ENCODE measurements at regions not wholly inside any gene's neighbourhood (a gene's known extent, or its start where the extent isn't known, plus 50 kb on each side); places are given as distances from the start of the nearest gene placed in this dataset.

DNA sequence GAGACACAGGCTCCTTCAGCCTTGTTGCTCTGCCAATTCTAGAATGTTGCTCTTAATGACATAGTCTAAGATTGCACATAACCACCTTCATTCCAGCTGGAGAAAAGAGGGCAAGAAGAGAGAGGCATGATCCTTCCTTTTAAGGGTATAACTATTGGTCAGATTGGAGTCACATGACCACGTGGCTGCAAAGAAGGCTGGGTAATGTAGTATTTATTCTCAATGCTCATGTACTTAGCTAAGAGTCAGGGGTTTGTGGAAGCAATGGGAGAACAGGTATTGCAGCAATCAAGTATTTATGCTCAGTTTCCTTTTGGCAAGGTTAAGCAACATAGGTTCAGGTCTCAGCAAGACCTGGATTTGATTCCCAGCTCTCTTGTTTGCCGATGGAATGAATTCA is 298.8 kb upstream of the TBX3 start:
- DNase-seq (ENCODE audit: low read depth in 1 of 2, low spot score in 1 of 2) = peak in 1 of 2 experiments; percentile 45
- Histone ChIP-seq H3K27ac (no peak overlapping the region), H3K4me3 (no peak overlapping the region), H3K4me2 (no peak overlapping the region), H3K4me1 (peaks cover under 1% of the 10 kb centered on the region; the same call in 2 of the 3 replicates), H3K9me3 (no peaks in the 10 kb centered on the region)
- TF ChIP-seq, protein P1, sequence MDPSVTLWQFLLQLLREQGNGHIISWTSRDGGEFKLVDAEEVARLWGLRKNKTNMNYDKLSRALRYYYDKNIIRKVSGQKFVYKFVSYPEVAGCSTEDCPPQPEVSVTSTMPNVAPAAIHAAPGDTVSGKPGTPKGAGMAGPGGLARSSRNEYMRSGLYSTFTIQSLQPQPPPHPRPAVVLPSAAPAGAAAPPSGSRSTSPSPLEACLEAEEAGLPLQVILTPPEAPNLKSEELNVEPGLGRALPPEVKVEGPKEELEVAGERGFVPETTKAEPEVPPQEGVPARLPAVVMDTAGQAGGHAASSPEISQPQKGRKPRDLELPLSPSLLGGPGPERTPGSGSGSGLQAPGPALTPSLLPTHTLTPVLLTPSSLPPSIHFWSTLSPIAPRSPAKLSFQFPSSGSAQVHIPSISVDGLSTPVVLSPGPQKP (IDR thresholded peaks at IDR 0.05; ENCODE audit: low read depth, low read length) = no peak
- no peak for TF ChIP-seq ESRRA (IDR thresholded peaks at IDR 0.05; ENCODE audit: borderline replicate concordance, low read length)
- TF ChIP-seq, protein P2, sequence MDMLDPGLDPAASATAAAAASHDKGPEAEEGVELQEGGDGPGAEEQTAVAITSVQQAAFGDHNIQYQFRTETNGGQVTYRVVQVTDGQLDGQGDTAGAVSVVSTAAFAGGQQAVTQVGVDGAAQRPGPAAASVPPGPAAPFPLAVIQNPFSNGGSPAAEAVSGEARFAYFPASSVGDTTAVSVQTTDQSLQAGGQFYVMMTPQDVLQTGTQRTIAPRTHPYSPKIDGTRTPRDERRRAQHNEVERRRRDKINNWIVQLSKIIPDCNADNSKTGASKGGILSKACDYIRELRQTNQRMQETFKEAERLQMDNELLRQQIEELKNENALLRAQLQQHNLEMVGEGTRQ (IDR thresholded peaks at IDR 0.05) = peak; percentile 67
- no peak for TF ChIP-seq KDM5A (IDR thresholded peaks at IDR 0.05)
- ATAC-seq = peak; percentile 39 to 84; a peak in 3 of 6 replicates
- 10% methylated on average over 2 of the region's 2 CpGs for WGBS (ENCODE audit: missing lambda C conversion rate)
- CTCF ChIA-PET = interaction anchor here (0.9 to 1.4 kb wide), 2 partner anchors 9 to 27 kb away, joined by 3 to 4 read pairs; no protein-coding TSS in a partner anchor
- POLR2A ChIA-PET = no interaction called here
- FAIRE-seq = no peak

DNA sequence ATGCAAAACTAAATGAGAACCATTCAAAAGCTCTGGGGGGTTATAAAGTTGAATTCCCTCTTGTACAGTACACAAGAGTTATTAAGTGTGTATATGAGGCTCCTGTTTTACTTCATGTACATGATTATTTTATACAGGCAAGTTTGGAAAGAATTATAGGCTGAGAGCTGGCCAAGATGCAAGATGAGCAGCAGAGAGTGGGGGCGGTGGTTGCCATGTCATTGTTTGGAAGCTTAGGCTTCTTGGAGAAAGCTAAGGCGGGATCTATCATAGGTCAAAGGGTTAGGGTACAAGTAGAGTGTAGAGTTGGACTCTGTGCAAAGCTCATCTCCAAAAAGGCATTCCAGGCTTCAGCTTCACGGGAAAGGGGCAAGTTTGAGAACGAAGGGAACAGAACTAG is 297.1 kb upstream of the TBX3 start:
- ATAC-seq = no peak

DNA sequence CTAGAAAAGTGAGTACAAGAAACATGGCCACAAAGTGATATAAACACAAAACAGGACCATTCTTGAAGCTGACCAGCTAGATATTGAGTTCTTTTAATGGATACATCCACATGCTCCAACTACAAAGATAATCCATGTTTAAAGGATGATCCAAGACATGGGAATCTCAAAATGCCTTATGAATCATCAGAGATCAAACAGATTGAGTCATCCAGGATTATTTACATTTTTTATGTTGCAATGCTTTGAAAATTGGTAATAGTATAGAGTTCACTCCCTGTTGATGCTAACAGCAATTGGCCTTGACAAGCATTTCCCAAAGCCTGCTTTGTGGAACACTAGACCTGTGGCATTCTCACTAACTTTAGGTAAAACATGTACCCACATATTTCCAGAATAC is 293.0 kb upstream of the TBX3 start:
- DNase-seq (ENCODE audit: low read depth in 1 of 2, low spot score in 1 of 2) (peak; percentile 66 to 77), FAIRE-seq (peak; percentile 51), ATAC-seq (peak; percentile 75 to 85; a peak in 4 of 6 replicates)
- peak overlapping the region; percentile 60 for H3K4me2 ChIP-seq
- H3K4me1 ChIP-seq = peaks cover 19% of the 10 kb centered on the region
- no peaks in the 10 kb centered on the region for H3K9me3 ChIP-seq
- H3K4me3 ChIP-seq = no peak overlapping the region
- POLR2A ChIA-PET = interaction anchor here (0.5 to 0.6 kb wide), 3 partner anchors 9 to 1233 kb away, joined by 3 to 7 read pairs (median 5); partner anchors contain the start of gene TBX3
- H3K27ac ChIP-seq = peak overlapping the region; percentile 54 to 75
- CTCF ChIA-PET = interaction anchor here (1.1 to 1.9 kb wide), 2 partner anchors 14 to 293 kb away, joined by 4 to 8 read pairs; partner anchors contain the start of gene TBX3
- TF ChIP-seq NR3C1 (IDR thresholded peaks at IDR 0.05) = no peak
- TF ChIP-seq SMC3 (IDR thresholded peaks at IDR 0.05) = peak; percentile 38; the same call in 1 of the 3 replicates
- peak; percentile 86 to 98 for TF ChIP-seq CEBPB (IDR thresholded peaks at IDR 0.05)
- no peak for TF ChIP-seq EHMT2 (IDR thresholded peaks at IDR 0.05; ENCODE audit: low read depth)
- peak; percentile 61 to 67; a peak in 3 of 5 replicates for TF ChIP-seq EP300 (IDR thresholded peaks at IDR 0.05)
- peak; percentile 97 for TF ChIP-seq FOSL2 (IDR thresholded peaks at IDR 0.05)
- peak; percentile 95 for TF ChIP-seq FOSL2 (CRISPR knock-in tag; IDR thresholded peaks at IDR 0.05)
- TF ChIP-seq, protein P3, sequence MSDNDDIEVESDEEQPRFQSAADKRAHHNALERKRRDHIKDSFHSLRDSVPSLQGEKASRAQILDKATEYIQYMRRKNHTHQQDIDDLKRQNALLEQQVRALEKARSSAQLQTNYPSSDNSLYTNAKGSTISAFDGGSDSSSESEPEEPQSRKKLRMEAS (IDR thresholded peaks at IDR 0.05) = peak; percentile 51
- TF ChIP-seq HDAC2 (IDR thresholded peaks at IDR 0.05) = no peak
- TF ChIP-seq EHF (CRISPR knock-in tag; IDR thresholded peaks at IDR 0.05) = no peak
- TF ChIP-seq, protein P4, sequence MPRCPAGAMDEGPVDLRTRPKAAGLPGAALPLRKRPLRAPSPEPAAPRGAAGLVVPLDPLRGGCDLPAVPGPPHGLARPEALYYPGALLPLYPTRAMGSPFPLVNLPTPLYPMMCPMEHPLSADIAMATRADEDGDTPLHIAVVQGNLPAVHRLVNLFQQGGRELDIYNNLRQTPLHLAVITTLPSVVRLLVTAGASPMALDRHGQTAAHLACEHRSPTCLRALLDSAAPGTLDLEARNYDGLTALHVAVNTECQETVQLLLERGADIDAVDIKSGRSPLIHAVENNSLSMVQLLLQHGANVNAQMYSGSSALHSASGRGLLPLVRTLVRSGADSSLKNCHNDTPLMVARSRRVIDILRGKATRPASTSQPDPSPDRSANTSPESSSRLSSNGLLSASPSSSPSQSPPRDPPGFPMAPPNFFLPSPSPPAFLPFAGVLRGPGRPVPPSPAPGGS (IDR thresholded peaks at IDR 0.05) = peak; percentile 44; the same call in 1 of the 3 replicates
- no peak for TF ChIP-seq PHF8 (IDR thresholded peaks at IDR 0.05; ENCODE audit: borderline replicate concordance, low read depth)
- TF ChIP-seq JUN (IDR thresholded peaks at IDR 0.05) = peak; percentile 68 to 84
- TF ChIP-seq JUNB (IDR thresholded peaks at IDR 0.05) = peak; percentile 98
- no peak; a peak in 2 of 5 replicates for TF ChIP-seq RAD21 (conservative IDR thresholded peaks at IDR 0.05 in 1 of 2, IDR thresholded peaks at IDR 0.05 in 1 of 2)
- TF ChIP-seq, protein P5, sequence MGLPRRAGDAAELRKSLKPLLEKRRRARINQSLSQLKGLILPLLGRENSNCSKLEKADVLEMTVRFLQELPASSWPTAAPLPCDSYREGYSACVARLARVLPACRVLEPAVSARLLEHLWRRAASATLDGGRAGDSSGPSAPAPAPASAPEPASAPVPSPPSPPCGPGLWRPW (IDR thresholded peaks at IDR 0.05) = peak; percentile 74; the same call in 1 of the 2 replicates
- no peak for TF ChIP-seq CHD4 (IDR thresholded peaks at IDR 0.05; ENCODE audit: borderline replicate concordance)
- no peak for TF ChIP-seq RNF2 (IDR thresholded peaks at IDR 0.05; ENCODE audit: borderline replicate concordance, low read depth)

More for the DNA sequence above, 297.1 kb upstream of the TBX3 start:
- ChIA-PET POLR2A (no interaction called here), CTCF (interaction anchor here (0.5 to 1.5 kb wide), 3 partner anchors 8 to 767 kb away, joined by 3 to 5 read pairs (median 4); no protein-coding TSS in a partner anchor)
- H3K4me1 ChIP-seq = peaks cover 17% of the 10 kb centered on the region
- no peak for DNase-seq (ENCODE audit: low read depth in 1 of 2, low spot score in 1 of 2)
- H3K4me2 ChIP-seq = no peak overlapping the region
- TF ChIP-seq, protein P6, sequence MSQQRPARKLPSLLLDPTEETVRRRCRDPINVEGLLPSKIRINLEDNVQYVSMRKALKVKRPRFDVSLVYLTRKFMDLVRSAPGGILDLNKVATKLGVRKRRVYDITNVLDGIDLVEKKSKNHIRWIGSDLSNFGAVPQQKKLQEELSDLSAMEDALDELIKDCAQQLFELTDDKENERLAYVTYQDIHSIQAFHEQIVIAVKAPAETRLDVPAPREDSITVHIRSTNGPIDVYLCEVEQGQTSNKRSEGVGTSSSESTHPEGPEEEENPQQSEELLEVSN (IDR thresholded peaks at IDR 0.05; ENCODE audit: borderline replicate concordance, low read depth) = no peak
- TF ChIP-seq KDM5A (IDR thresholded peaks at IDR 0.05) (no peak), RFX5 (IDR thresholded peaks at IDR 0.05) (no peak), HEYL (CRISPR knock-in tag; IDR thresholded peaks at IDR 0.05) (no peak), RNF2 (IDR thresholded peaks at IDR 0.05; ENCODE audit: borderline replicate concordance, low read depth) (no peak), NPAS2 (CRISPR knock-in tag; IDR thresholded peaks at IDR 0.05; ENCODE audit: borderline replicate concordance) (no peak), MAZ (IDR thresholded peaks at IDR 0.05; ENCODE audit: borderline replicate concordance, low read depth, low read length) (no peak), POLR2A (IDR thresholded peaks at IDR 0.05; ENCODE audit: low read length) (no peak), EP300 (IDR thresholded peaks at IDR 0.05) (no peak), SMC3 (IDR thresholded peaks at IDR 0.05) (no peak), FOXS1 (CRISPR knock-in tag; IDR thresholded peaks at IDR 0.05) (no peak), ZNF302 (CRISPR knock-in tag; IDR thresholded peaks at IDR 0.05) (no peak), JUNB (IDR thresholded peaks at IDR 0.05) (no peak), POLR2AphosphoS2 (conservative IDR thresholded peaks at IDR 0.05; ENCODE audit: low read length) (no peak), HOXB13 (CRISPR knock-in tag; IDR thresholded peaks at IDR 0.05; ENCODE audit: low read depth) (no peak), HDAC2 (IDR thresholded peaks at IDR 0.05) (no peak), CHD4 (IDR thresholded peaks at IDR 0.05; ENCODE audit: borderline replicate concordance) (no peak), RAD21 (conservative IDR thresholded peaks at IDR 0.05 in 1 of 2, IDR thresholded peaks at IDR 0.05 in 1 of 2) (no peak), FOSB (CRISPR knock-in tag; IDR thresholded peaks at IDR 0.05) (no peak)
- TF ChIP-seq, protein P7, sequence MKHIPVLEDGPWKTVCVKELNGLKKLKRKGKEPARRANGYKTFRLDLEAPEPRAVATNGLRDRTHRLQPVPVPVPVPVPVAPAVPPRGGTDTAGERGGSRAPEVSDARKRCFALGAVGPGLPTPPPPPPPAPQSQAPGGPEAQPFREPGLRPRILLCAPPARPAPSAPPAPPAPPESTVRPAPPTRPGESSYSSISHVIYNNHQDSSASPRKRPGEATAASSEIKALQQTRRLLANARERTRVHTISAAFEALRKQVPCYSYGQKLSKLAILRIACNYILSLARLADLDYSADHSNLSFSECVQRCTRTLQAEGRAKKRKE (CRISPR knock-in tag; IDR thresholded peaks at IDR 0.05; ENCODE audit: low read depth) = no peak
- no peak overlapping the region for H3K27ac ChIP-seq
- no peaks in the 10 kb centered on the region for H3K9me3 ChIP-seq
- 48% methylated on average over 4 of the region's 4 CpGs for WGBS (ENCODE audit: missing lambda C conversion rate)
- no peak overlapping the region for H3K4me3 ChIP-seq
- no peak for FAIRE-seq

Data from A549 (cell line).